GM23338 (cell line): ENCODE measurements at regions not wholly inside any gene's neighbourhood (a gene's known extent, or its start where the extent isn't known, plus 50 kb on each side); places are given as distances from the start of the nearest gene placed in this dataset.
"Not testable (repeated sequence)": the region's sequence is repeated elsewhere in the genome, so short reads cannot be mapped to it uniquely, and the experiment has no call there.

Source experiments
- CREB1 ChIP-seq: fragments of 250-450 bp; sonication (Bioruptor Pico); IDR thresholded peaks from 2 replicates; pipeline ENCODE4 v1.5.0; 2020; ENCODE audit warnings: low read depth, mild to moderate bottlenecking, moderate library complexity
- EZH2 ChIP-seq: fragments of 200-600 bp; sonication (generic); IDR thresholded peaks from one replicate; pipeline ENCODE4 v1.8.0; 2017; ENCODE audit warnings: antibody characterized with exemption, mild to moderate bottlenecking, low read depth; ENCODE audit not compliant: unreplicated experiment
- POLR2AphosphoS5 ChIP-seq: IDR thresholded peaks from 2 replicates; pipeline ENCODE4 v1.6.1; 2016; ENCODE audit warnings: antibody characterized with exemption, low read depth
- TF ChIP-seq, protein P1 (sequence below), 2 experiments: fragments of 200-600 bp in 1 of 2; sonication (generic) in 1 of 2; conservative IDR thresholded peaks; 2 replicates each; pipeline versions ENCODE4 v1.5.1 to v1.6.1; 2016 to 2017; ENCODE audit warnings: antibody characterized with exemption in 2 of 2, low read depth in 2 of 2, mild to moderate bottlenecking in 2 of 2, moderate library complexity in 1 of 2
- TF ChIP-seq, protein P2 (sequence below): IDR thresholded peaks from one replicate; pipeline ENCODE4 v1.6.1; 2018; ENCODE audit warnings: antibody characterized with exemption; ENCODE audit not compliant: unreplicated experiment

DNA sequence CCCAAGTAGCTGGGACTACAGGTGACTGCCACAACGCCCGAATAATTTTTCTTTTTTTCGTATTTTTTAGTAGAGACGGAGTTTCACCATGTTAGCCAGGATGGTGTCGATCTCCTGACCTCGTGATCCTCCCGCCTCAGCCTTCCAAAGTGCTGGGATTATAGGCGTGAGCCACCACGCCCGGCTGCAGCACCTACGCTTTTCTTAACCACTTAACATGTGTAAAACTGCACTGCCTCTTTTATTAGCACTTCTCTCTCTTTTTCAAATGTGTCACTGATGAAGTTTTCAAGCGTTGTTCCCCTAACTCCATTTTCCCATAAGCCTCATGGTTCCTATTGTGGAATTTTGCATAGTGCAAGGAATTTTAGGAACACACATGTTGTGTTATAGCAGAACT lies 55.6 kb downstream of the RHOB start:
- TF ChIP-seq, protein P1, sequence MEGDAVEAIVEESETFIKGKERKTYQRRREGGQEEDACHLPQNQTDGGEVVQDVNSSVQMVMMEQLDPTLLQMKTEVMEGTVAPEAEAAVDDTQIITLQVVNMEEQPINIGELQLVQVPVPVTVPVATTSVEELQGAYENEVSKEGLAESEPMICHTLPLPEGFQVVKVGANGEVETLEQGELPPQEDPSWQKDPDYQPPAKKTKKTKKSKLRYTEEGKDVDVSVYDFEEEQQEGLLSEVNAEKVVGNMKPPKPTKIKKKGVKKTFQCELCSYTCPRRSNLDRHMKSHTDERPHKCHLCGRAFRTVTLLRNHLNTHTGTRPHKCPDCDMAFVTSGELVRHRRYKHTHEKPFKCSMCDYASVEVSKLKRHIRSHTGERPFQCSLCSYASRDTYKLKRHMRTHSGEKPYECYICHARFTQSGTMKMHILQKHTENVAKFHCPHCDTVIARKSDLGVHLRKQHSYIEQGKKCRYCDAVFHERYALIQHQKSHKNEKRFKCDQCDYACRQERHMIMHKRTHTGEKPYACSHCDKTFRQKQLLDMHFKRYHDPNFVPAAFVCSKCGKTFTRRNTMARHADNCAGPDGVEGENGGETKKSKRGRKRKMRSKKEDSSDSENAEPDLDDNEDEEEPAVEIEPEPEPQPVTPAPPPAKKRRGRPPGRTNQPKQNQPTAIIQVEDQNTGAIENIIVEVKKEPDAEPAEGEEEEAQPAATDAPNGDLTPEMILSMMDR (conservative IDR thresholded peaks at IDR 0.05; ENCODE audit: low read depth in 2 of 2), result not testable (repeated sequence)
- TF ChIP-seq EZH2, CREB1, POLR2AphosphoS5: not testable (repeated sequence)
- TF ChIP-seq, protein P2, sequence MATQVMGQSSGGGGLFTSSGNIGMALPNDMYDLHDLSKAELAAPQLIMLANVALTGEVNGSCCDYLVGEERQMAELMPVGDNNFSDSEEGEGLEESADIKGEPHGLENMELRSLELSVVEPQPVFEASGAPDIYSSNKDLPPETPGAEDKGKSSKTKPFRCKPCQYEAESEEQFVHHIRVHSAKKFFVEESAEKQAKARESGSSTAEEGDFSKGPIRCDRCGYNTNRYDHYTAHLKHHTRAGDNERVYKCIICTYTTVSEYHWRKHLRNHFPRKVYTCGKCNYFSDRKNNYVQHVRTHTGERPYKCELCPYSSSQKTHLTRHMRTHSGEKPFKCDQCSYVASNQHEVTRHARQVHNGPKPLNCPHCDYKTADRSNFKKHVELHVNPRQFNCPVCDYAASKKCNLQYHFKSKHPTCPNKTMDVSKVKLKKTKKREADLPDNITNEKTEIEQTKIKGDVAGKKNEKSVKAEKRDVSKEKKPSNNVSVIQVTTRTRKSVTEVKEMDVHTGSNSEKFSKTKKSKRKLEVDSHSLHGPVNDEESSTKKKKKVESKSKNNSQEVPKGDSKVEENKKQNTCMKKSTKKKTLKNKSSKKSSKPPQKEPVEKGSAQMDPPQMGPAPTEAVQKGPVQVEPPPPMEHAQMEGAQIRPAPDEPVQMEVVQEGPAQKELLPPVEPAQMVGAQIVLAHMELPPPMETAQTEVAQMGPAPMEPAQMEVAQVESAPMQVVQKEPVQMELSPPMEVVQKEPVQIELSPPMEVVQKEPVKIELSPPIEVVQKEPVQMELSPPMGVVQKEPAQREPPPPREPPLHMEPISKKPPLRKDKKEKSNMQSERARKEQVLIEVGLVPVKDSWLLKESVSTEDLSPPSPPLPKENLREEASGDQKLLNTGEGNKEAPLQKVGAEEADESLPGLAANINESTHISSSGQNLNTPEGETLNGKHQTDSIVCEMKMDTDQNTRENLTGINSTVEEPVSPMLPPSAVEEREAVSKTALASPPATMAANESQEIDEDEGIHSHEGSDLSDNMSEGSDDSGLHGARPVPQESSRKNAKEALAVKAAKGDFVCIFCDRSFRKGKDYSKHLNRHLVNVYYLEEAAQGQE, result not testable (repeated sequence)
